ENCODE measurements at regions not wholly inside any gene's neighbourhood (a gene's known extent, or its start where the extent isn't known, plus 50 kb on each side); places are given as distances from the start of the nearest gene placed in this dataset.

GRCh38 chr12:123091230-123092150 lies 59.4 kb downstream of the PITPNM2 start:
- intact Hi-C loops (cut with micrococcal nuclease) = no loop called here
- Mint-ChIP-seq H3K4me1 (peaks cover 14 to 35% of the 10 kb centered on the region in 2 donors), H3K36me3 (no peaks in the 10 kb centered on the region), H3K9me3 (no peaks in the 10 kb centered on the region), H3K4me3 (no peak overlapping the region), H3K27me3 (ENCODE audit: low read depth in 2 of 2) (no peaks in the 10 kb centered on the region), H3K27ac (no peak overlapping the region)
- Histone ChIP-seq H3K9me3 (ENCODE audit: control insufficient read depth, insufficient read depth, low read length) (no peaks in the 10 kb centered on the region), H3K27me3 (ENCODE audit: control insufficient read depth, insufficient read depth, low read length) (no peaks in the 10 kb centered on the region), H3K4me1 (ENCODE audit: control insufficient read depth, insufficient read depth, low read length) (peaks cover 26% of the 10 kb centered on the region), H3K27ac (ENCODE audit: low read length) (no peak overlapping the region), H3K4me3 (ENCODE audit: low read length) (no peak overlapping the region), H3K36me3 (ENCODE audit: control insufficient read depth, insufficient read depth, low read length) (no peaks in the 10 kb centered on the region)
- DNase-seq (no peak), ATAC-seq (no peak)
- WGBS (ENCODE audit: insufficient coverage) = 96% methylated on average over 7 of the region's 8 CpGs
- no peak for TF ChIP-seq CTCF (IDR thresholded peaks at IDR 0.05)

- no peak overlapping the region for H3K4me3 Mint-ChIP-seq
- Histone ChIP-seq H3K27me3 (ENCODE audit: control insufficient read depth, insufficient read depth, low read length) (no peaks in the 10 kb centered on the region), H3K9me3 (ENCODE audit: control insufficient read depth, insufficient read depth, low read length) (no peaks in the 10 kb centered on the region), H3K36me3 (ENCODE audit: control insufficient read depth, insufficient read depth, low read length) (no peaks in the 10 kb centered on the region), H3K27ac (ENCODE audit: low read length) (no peak overlapping the region), H3K4me1 (ENCODE audit: control insufficient read depth, insufficient read depth, low read length) (peaks cover 37% of the 10 kb centered on the region), H3K4me3 (ENCODE audit: low read length) (no peak overlapping the region)
- H3K36me3 Mint-ChIP-seq = no peaks in the 10 kb centered on the region
- H3K4me1 Mint-ChIP-seq = peaks cover 14 to 32% of the 10 kb centered on the region in 2 donors
- H3K27ac Mint-ChIP-seq = peak overlapping the region in 1 of 2 donors; percentile 65
- no peak for DNase-seq
- peak in 2 of 3 donors; percentile 45 to 72 for ATAC-seq
- intact Hi-C loops (cut with micrococcal nuclease) = no loop called here
- WGBS (ENCODE audit: insufficient coverage) = 33% methylated on average over 1 of the region's 2 CpGs
- no peaks in the 10 kb centered on the region for H3K9me3 Mint-ChIP-seq
- TF ChIP-seq CTCF (IDR thresholded peaks at IDR 0.05) = no peak
- no peaks in the 10 kb centered on the region for H3K27me3 Mint-ChIP-seq (ENCODE audit: low read depth in 2 of 2)
Observed at GRCh38 chr12:123089631-123090353, 61.1 kb downstream of the PITPNM2 start.

GRCh38 chr12:123089140-123089539 lies 61.8 kb downstream of the PITPNM2 start:
- WGBS (ENCODE audit: insufficient coverage) = 65% methylated on average over 6 of the region's 6 CpGs
- H3K27me3 Mint-ChIP-seq (ENCODE audit: low read depth in 2 of 2) = no peaks in the 10 kb centered on the region
- no peaks in the 10 kb centered on the region for H3K36me3 Mint-ChIP-seq
- no peaks in the 10 kb centered on the region for H3K9me3 Mint-ChIP-seq
- intact Hi-C loops (cut with micrococcal nuclease) = no loop called here
- ATAC-seq (peak in 1 of 3 donors; percentile 36), DNase-seq (no peak)
- no peak overlapping the region for H3K4me3 Mint-ChIP-seq
- H3K27me3 ChIP-seq (ENCODE audit: control insufficient read depth, insufficient read depth, low read length) = no peaks in the 10 kb centered on the region
- peaks cover 14 to 29% of the 10 kb centered on the region in 2 donors for H3K4me1 Mint-ChIP-seq
- TF ChIP-seq CTCF (IDR thresholded peaks at IDR 0.05) = no peak
- H3K36me3 ChIP-seq (ENCODE audit: control insufficient read depth, insufficient read depth, low read length) = no peaks in the 10 kb centered on the region
- peak overlapping the region in 1 of 2 donors; percentile 65 for H3K27ac Mint-ChIP-seq
- no peak overlapping the region for H3K27ac ChIP-seq (ENCODE audit: low read length)
- H3K4me1 ChIP-seq (ENCODE audit: control insufficient read depth, insufficient read depth, low read length) = peaks cover 42% of the 10 kb centered on the region
- no peak overlapping the region for H3K4me3 ChIP-seq (ENCODE audit: low read length)
- H3K9me3 ChIP-seq (ENCODE audit: control insufficient read depth, insufficient read depth, low read length) = no peaks in the 10 kb centered on the region

Measured in natural killer cell (primary cell).